ENCODE measurements at regions not wholly inside any gene's neighbourhood (a gene's known extent, or its start where the extent isn't known, plus 50 kb on each side); places are given as distances from the start of the nearest gene placed in this dataset.
A peak's percentile ranks its signal among the peaks of the same experiment; 100 is the strongest.

GRCh38 chr6:128757961-128758360, 125.0 kb upstream of the LAMA2 start:
- intact Hi-C loops (cut with DNase I): no loop called here
- H3K4me1 ChIP-seq (ENCODE audit: control insufficient read depth in 2 of 3, insufficient read depth in 2 of 3, low read depth in 1 of 3, low read length in 3 of 3): no peaks in the 10 kb centered on the region
- no peak overlapping the region for H3K9ac ChIP-seq (ENCODE audit: low read length in 3 of 3)
- no peak for DNase-seq
- H3K9me3 ChIP-seq (ENCODE audit: control insufficient read depth in 2 of 3, insufficient read depth in 1 of 3, low read length in 3 of 3): no peaks in the 10 kb centered on the region
- H3K27ac ChIP-seq (ENCODE audit: low read depth in 2 of 2, low read length in 2 of 2): no peak overlapping the region
- H3K36me3 ChIP-seq (ENCODE audit: control insufficient read depth in 2 of 3, insufficient read depth in 3 of 3, low read length in 3 of 3): no peaks in the 10 kb centered on the region
- H3K27me3 ChIP-seq (ENCODE audit: control insufficient read depth, insufficient read depth, low read length): no peaks in the 10 kb centered on the region
- FAIRE-seq: no peak
- no peak for TF ChIP-seq CTCF (IDR thresholded peaks at IDR 0.05; ENCODE audit: borderline replicate concordance, extremely low read depth, insufficient read depth)
- no peak overlapping the region for H3K4me3 ChIP-seq (ENCODE audit: low read length in 3 of 3)

GRCh38 chr6:128754658-128755256, 128.2 kb upstream of the LAMA2 start:
- H3K27ac ChIP-seq (ENCODE audit: low read depth in 2 of 2, low read length in 2 of 2): no peak overlapping the region
- intact Hi-C loops (cut with DNase I): no loop called here
- FAIRE-seq (no peak), DNase-seq (no peak)
- no peak overlapping the region for H3K9ac ChIP-seq (ENCODE audit: low read length in 3 of 3)
- H3K9me3 ChIP-seq (ENCODE audit: control insufficient read depth in 2 of 3, insufficient read depth in 1 of 3, low read length in 3 of 3): no peaks in the 10 kb centered on the region
- H3K27me3 ChIP-seq (ENCODE audit: control insufficient read depth, insufficient read depth, low read length): no peaks in the 10 kb centered on the region
- H3K4me3 ChIP-seq (ENCODE audit: low read length in 3 of 3): no peak overlapping the region
- no peaks in the 10 kb centered on the region for H3K36me3 ChIP-seq (ENCODE audit: control insufficient read depth in 2 of 3, insufficient read depth in 3 of 3, low read length in 3 of 3)
- H3K4me1 ChIP-seq (ENCODE audit: control insufficient read depth in 2 of 3, insufficient read depth in 2 of 3, low read depth in 1 of 3, low read length in 3 of 3): no peaks in the 10 kb centered on the region
- TF ChIP-seq CTCF (IDR thresholded peaks at IDR 0.05; ENCODE audit: borderline replicate concordance, extremely low read depth, insufficient read depth): no peak

DNA sequence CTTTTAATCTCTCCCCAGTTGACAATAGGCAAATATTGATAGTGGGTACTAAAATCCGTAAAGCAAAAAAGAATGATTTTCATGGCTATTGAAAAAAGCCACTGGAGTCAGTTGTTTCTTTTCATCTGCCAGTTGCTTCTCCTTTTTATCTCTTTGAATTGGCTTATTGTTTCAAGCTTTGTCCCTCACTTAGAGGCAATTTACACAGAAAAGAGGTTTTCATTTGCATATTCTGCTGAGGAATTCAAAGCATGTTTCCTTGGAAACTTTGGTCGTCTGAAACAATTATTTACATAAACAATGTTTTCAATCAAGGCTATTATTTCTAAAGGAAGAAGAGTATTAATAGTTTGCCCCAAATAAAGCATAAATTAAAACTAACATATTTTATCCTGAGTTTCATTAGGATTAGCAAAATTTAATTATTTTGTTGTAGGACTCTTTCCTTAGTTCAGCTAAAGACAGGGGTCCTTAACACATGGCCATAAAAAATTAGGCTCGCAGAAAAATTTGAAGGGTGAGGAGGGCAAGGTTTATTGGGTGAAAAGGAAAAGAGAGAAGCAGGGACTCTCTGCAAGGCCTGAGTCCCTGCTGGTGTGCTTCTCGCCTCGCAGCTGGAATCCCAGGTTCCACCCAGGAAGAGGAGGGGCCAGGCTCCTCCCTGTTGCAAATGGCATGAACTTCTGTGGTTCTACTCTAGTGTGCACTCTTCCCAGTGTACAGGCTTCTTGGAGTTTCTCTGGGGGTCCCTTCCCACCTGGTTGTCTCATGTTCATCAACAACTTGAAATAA, 138.8 kb upstream of the LAMA2 start:
- Histone ChIP-seq H3K4me3 (ENCODE audit: low read length in 3 of 3) (no peak overlapping the region), H3K4me1 (ENCODE audit: control insufficient read depth in 2 of 3, insufficient read depth in 2 of 3, low read depth in 1 of 3, low read length in 3 of 3) (no peaks in the 10 kb centered on the region), H3K9ac (ENCODE audit: low read length in 3 of 3) (no peak overlapping the region), H3K36me3 (ENCODE audit: control insufficient read depth in 2 of 3, insufficient read depth in 3 of 3, low read length in 3 of 3) (no peaks in the 10 kb centered on the region), H3K27me3 (ENCODE audit: control insufficient read depth, insufficient read depth, low read length) (no peaks in the 10 kb centered on the region), H3K9me3 (ENCODE audit: control insufficient read depth in 2 of 3, insufficient read depth in 1 of 3, low read length in 3 of 3) (no peaks in the 10 kb centered on the region), H3K27ac (ENCODE audit: low read depth in 2 of 2, low read length in 2 of 2) (no peak overlapping the region)
- no peak for TF ChIP-seq CTCF (IDR thresholded peaks at IDR 0.05; ENCODE audit: borderline replicate concordance, extremely low read depth, insufficient read depth)
- intact Hi-C loops (cut with DNase I): no loop called here
- FAIRE-seq (no peak), DNase-seq (peak in 2 of 5 donors; percentile 1 to 2)

All from kidney (tissue), 13 donors.